Endodermal cell (in vitro differentiated cells): ENCODE measurements at regions not wholly inside any gene's neighbourhood (a gene's known extent, or its start where the extent isn't known, plus 50 kb on each side); places are given as distances from the start of the nearest gene placed in this dataset.

Experiments used
- DNase-seq: peaks from one replicate; pipeline ENCODE4 v3.0.0-alpha.2; 2017
- H3K27ac ChIP-seq: 2 replicates; pipeline ENCODE4 v1.5.1; 2013; ENCODE audit warnings: mild to moderate bottlenecking, low read depth, low read length, moderate library complexity
- H3K27me3 ChIP-seq: 2 replicates; pipeline ENCODE4 v1.6.1; 2013; ENCODE audit warnings: mild to moderate bottlenecking, low read length, moderate library complexity; ENCODE audit not compliant: insufficient read depth, control insufficient read depth, poor library complexity, severe bottlenecking
- H3K36me3 ChIP-seq: 2 replicates; pipeline ENCODE4 v1.7.0; 2013; ENCODE audit warnings: mild to moderate bottlenecking, low read length, moderate library complexity; ENCODE audit not compliant: control insufficient read depth, insufficient read depth
- H3K4me1 ChIP-seq: one replicate; pipeline ENCODE4 v1.7.0; 2013; ENCODE audit warnings: low read length; ENCODE audit not compliant: control insufficient read depth, insufficient read depth
- H3K4me3 ChIP-seq: 2 replicates; pipeline ENCODE4 v1.5.1; 2013; ENCODE audit warnings: mild to moderate bottlenecking, low read length, moderate library complexity
- H3K9ac ChIP-seq: 2 replicates; pipeline ENCODE4 v1.6.1; 2013; ENCODE audit warnings: mild to moderate bottlenecking, low read length, moderate library complexity; ENCODE audit not compliant: poor library complexity, severe bottlenecking; ENCODE audit errors: extremely low read depth
- H3K9me3 ChIP-seq: 2 replicates; pipeline ENCODE4 v1.6.1; 2013; ENCODE audit warnings: mild to moderate bottlenecking, low read length, moderate library complexity; ENCODE audit not compliant: control insufficient read depth
- H3K27ac Mint-ChIP-seq: 2 replicates; pipeline ENCODE4 v1.8.0; 2020; ENCODE audit warnings: mixed read lengths
- H3K27me3 Mint-ChIP-seq: 2 replicates; pipeline ENCODE4 v1.8.0; 2021; ENCODE audit warnings: mild to moderate bottlenecking, mixed read lengths; ENCODE audit not compliant: insufficient read depth
- H3K36me3 Mint-ChIP-seq: 2 replicates; pipeline ENCODE4 v1.8.0; 2020; ENCODE audit warnings: low read depth, mixed read lengths
- H3K4me1 Mint-ChIP-seq: 2 replicates; pipeline ENCODE4 v1.8.0; 2020; ENCODE audit warnings: mixed read lengths
- H3K4me3 Mint-ChIP-seq: 2 replicates; pipeline ENCODE4 v1.8.0; 2020; ENCODE audit warnings: mild to moderate bottlenecking, moderate library complexity, mixed read lengths
- H3K9me3 Mint-ChIP-seq: 2 replicates; pipeline ENCODE4 v1.8.0; 2020; ENCODE audit warnings: mild to moderate bottlenecking, mixed read lengths
- WGBS, 2 experiments: methylation state at CpG; one replicate each; pipeline versions ENCODE4 v1.1.5 to v1.1.7; 2013; ENCODE audit warnings: missing lambda C conversion rate in 2 of 2, mixed read lengths in 1 of 2; ENCODE audit not compliant: insufficient coverage in 1 of 2, insufficient read length in 1 of 2; 5-methylcytosine and 5-hydroxymethylcytosine counted together
- TF ChIP-seq, protein P1 (sequence below): fragments of 200-600 bp; sonication (generic); conservative IDR thresholded peaks from 2 replicates; pipeline ENCODE4 v1.5.0; 2021; ENCODE audit warnings: antibody characterized with exemption, mild to moderate bottlenecking

GRCh38 chr2:220949466-220949865 is 622.6 kb downstream of the EPHA4 start:
- no peaks in the 10 kb centered on the region for H3K36me3 Mint-ChIP-seq
- TF ChIP-seq, protein P1, sequence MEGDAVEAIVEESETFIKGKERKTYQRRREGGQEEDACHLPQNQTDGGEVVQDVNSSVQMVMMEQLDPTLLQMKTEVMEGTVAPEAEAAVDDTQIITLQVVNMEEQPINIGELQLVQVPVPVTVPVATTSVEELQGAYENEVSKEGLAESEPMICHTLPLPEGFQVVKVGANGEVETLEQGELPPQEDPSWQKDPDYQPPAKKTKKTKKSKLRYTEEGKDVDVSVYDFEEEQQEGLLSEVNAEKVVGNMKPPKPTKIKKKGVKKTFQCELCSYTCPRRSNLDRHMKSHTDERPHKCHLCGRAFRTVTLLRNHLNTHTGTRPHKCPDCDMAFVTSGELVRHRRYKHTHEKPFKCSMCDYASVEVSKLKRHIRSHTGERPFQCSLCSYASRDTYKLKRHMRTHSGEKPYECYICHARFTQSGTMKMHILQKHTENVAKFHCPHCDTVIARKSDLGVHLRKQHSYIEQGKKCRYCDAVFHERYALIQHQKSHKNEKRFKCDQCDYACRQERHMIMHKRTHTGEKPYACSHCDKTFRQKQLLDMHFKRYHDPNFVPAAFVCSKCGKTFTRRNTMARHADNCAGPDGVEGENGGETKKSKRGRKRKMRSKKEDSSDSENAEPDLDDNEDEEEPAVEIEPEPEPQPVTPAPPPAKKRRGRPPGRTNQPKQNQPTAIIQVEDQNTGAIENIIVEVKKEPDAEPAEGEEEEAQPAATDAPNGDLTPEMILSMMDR: no peak
- Histone ChIP-seq H3K4me1 (no peaks in the 10 kb centered on the region), H3K4me3 (no peak overlapping the region), H3K9ac (no peak overlapping the region), H3K36me3 (no peaks in the 10 kb centered on the region), H3K27ac (no peak overlapping the region), H3K9me3 (peaks cover 7% of the 10 kb centered on the region), H3K27me3 (no peaks in the 10 kb centered on the region)
- no peak overlapping the region for H3K27ac Mint-ChIP-seq
- no peak overlapping the region for H3K4me3 Mint-ChIP-seq
- H3K4me1 Mint-ChIP-seq: peaks cover 10% of the 10 kb centered on the region
- WGBS, 2 experiments: 75 to 100% methylated on average over 1 to 3 of the region's 3 CpGs
- H3K27me3 Mint-ChIP-seq: no peaks in the 10 kb centered on the region
- DNase-seq: no peak
- peaks cover 4% of the 10 kb centered on the region for H3K9me3 Mint-ChIP-seq

DNA sequence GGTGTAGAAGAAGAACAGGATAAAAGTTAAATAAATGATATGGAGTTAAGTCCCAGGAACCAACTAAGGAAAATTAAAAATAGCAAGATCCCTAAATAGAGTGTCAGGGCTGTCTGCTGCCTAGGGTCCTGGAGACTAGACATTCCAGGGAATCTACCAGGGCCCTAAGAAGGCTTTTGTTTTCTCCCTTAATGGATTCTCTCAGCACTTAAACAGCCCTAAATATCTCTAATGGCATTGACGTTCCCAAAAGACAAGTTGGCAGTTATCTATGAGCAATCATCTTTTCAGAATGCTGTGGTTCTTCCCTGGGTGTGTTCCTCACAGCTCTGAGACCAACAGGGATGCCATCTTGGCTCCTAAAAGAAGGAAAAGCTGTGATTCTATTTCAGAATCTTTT is 616.3 kb downstream of the EPHA4 start:
- Histone ChIP-seq H3K4me3 (no peak overlapping the region), H3K9me3 (peaks cover 7% of the 10 kb centered on the region), H3K9ac (no peak overlapping the region), H3K36me3 (no peaks in the 10 kb centered on the region), H3K27me3 (no peaks in the 10 kb centered on the region), H3K27ac (no peak overlapping the region), H3K4me1 (no peaks in the 10 kb centered on the region)
- TF ChIP-seq, protein P1: no peak
- H3K36me3 Mint-ChIP-seq: no peaks in the 10 kb centered on the region
- no peak overlapping the region for H3K4me3 Mint-ChIP-seq
- WGBS, 2 experiments: 80 to 82% methylated on average over 1 of the region's 1 CpG
- no peaks in the 10 kb centered on the region for H3K27me3 Mint-ChIP-seq
- H3K4me1 Mint-ChIP-seq: no peaks in the 10 kb centered on the region
- peaks cover 4% of the 10 kb centered on the region for H3K9me3 Mint-ChIP-seq
- DNase-seq: no peak
- no peak overlapping the region for H3K27ac Mint-ChIP-seq

- Histone ChIP-seq H3K9me3 (peaks cover 7% of the 10 kb centered on the region), H3K9ac (no peak overlapping the region), H3K36me3 (no peaks in the 10 kb centered on the region), H3K4me1 (no peaks in the 10 kb centered on the region), H3K27ac (no peak overlapping the region), H3K27me3 (no peaks in the 10 kb centered on the region), H3K4me3 (no peak overlapping the region)
- Mint-ChIP-seq H3K36me3 (no peaks in the 10 kb centered on the region), H3K4me1 (no peaks in the 10 kb centered on the region), H3K27me3 (no peaks in the 10 kb centered on the region), H3K4me3 (no peak overlapping the region), H3K27ac (no peak overlapping the region), H3K9me3 (peaks cover 4% of the 10 kb centered on the region)
- DNase-seq: no peak
- TF ChIP-seq, protein P1: no peak
- 80 to 100% methylated on average over 1 to 2 of the region's 2 CpGs for WGBS, 2 experiments
Observed at GRCh38 chr2:220956429-220956828, 615.7 kb downstream of the EPHA4 start.
